Kidney epithelial cell (primary cell): ENCODE measurements at regions not wholly inside any gene's neighbourhood (a gene's known extent, or its start where the extent isn't known, plus 50 kb on each side); places are given as distances from the start of the nearest gene placed in this dataset.

Source experiments
- DNase-seq: peaks from one replicate; pipeline ENCODE4 v3.0.0-alpha.2; 2010; ENCODE audit warnings: low read depth
- H3K27me3 ChIP-seq: 2 replicates; pipeline ENCODE4 v1.6.0; 2011; ENCODE audit warnings: low read length; ENCODE audit not compliant: control insufficient read depth, insufficient read depth
- H3K36me3 ChIP-seq: 2 replicates; pipeline ENCODE4 v1.5.1; 2011; ENCODE audit warnings: low read length; ENCODE audit not compliant: control insufficient read depth, insufficient read depth
- H3K4me3 ChIP-seq: 2 replicates; pipeline ENCODE4 v1.5.1; 2011; ENCODE audit warnings: low read depth, mild to moderate bottlenecking, control low read depth, low read length
- TF ChIP-seq, protein P1 (sequence below): IDR thresholded peaks from 2 replicates; pipeline ENCODE4 v1.5.1; 2011; ENCODE audit warnings: mild to moderate bottlenecking, moderate library complexity, low read length, control low read depth, inconsistent platforms; ENCODE audit not compliant: insufficient read depth, poor library complexity, severe bottlenecking

GRCh38 chr12:94025068-94025467 lies 123.3 kb upstream of the PLXNC1 start:
- no peak overlapping the region for H3K4me3 ChIP-seq
- no peak for DNase-seq
- H3K36me3 ChIP-seq = no peaks in the 10 kb centered on the region
- TF ChIP-seq, protein P1, sequence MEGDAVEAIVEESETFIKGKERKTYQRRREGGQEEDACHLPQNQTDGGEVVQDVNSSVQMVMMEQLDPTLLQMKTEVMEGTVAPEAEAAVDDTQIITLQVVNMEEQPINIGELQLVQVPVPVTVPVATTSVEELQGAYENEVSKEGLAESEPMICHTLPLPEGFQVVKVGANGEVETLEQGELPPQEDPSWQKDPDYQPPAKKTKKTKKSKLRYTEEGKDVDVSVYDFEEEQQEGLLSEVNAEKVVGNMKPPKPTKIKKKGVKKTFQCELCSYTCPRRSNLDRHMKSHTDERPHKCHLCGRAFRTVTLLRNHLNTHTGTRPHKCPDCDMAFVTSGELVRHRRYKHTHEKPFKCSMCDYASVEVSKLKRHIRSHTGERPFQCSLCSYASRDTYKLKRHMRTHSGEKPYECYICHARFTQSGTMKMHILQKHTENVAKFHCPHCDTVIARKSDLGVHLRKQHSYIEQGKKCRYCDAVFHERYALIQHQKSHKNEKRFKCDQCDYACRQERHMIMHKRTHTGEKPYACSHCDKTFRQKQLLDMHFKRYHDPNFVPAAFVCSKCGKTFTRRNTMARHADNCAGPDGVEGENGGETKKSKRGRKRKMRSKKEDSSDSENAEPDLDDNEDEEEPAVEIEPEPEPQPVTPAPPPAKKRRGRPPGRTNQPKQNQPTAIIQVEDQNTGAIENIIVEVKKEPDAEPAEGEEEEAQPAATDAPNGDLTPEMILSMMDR = no peak
- H3K27me3 ChIP-seq = no peaks in the 10 kb centered on the region

- DNase-seq = no peak
- TF ChIP-seq, protein P1 = no peak
- no peak overlapping the region for H3K4me3 ChIP-seq
- no peaks in the 10 kb centered on the region for H3K27me3 ChIP-seq
- no peaks in the 10 kb centered on the region for H3K36me3 ChIP-seq
Measured at GRCh38 chr12:94025756-94026155, 122.6 kb upstream of the PLXNC1 start.

GRCh38 chr12:94026596-94026995 lies 121.8 kb upstream of the PLXNC1 start:
- TF ChIP-seq, protein P1 = no peak
- Histone ChIP-seq H3K4me3 (no peak overlapping the region), H3K27me3 (no peaks in the 10 kb centered on the region), H3K36me3 (no peaks in the 10 kb centered on the region)
- no peak for DNase-seq

DNA sequence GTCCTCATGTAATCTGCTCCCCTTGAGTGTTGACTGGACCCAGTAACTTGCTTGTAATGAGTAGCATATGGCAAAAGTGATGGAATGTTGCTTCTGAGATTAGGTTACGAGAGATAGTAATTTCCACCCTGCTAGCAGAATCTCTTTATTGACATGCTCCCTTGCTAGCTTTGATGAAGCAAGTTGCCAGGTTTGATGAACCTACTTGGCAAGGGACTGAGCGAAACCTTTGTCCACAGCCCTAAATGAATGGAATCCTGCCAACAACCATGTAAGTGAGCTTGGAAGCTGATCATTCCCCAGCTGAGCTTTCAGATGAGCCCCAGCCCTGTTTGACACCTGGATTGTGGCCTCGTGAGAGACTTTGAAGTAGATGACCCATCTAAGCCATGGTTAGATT lies 120.8 kb upstream of the PLXNC1 start:
- DNase-seq = no peak
- TF ChIP-seq, protein P1 = no peak
- no peak overlapping the region for H3K4me3 ChIP-seq
- H3K27me3 ChIP-seq = no peaks in the 10 kb centered on the region
- no peaks in the 10 kb centered on the region for H3K36me3 ChIP-seq

DNA sequence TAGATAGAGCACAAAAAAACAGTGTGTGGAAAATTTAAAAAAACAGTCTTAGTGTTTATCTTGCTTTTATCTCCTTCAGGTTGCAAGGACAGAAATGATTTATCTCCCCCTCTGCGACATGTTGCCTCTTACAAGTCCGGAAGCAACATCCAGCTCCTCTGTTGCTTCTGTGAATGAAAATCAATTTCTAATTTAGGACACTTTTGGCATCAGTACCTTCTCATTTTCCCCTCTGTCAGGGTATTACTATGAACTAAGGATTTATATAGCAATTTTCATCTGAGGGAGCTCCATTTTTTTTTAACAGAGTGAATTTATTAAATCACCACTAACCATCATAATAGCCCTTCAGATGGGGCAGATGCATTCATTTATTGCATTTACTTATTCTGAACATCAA lies 116.6 kb upstream of the PLXNC1 start:
- TF ChIP-seq, protein P1 = no peak
- no peaks in the 10 kb centered on the region for H3K36me3 ChIP-seq
- no peak for DNase-seq
- no peak overlapping the region for H3K4me3 ChIP-seq
- H3K27me3 ChIP-seq = no peaks in the 10 kb centered on the region

GRCh38 chr12:94032368-94032767 lies 116.0 kb upstream of the PLXNC1 start:
- TF ChIP-seq, protein P1 = no peak
- H3K27me3 ChIP-seq = no peaks in the 10 kb centered on the region
- no peaks in the 10 kb centered on the region for H3K36me3 ChIP-seq
- no peak for DNase-seq
- H3K4me3 ChIP-seq = no peak overlapping the region
